HG03064 (cell line): ENCODE measurements at regions not wholly inside any gene's neighbourhood (a gene's known extent, or its start where the extent isn't known, plus 50 kb on each side); places are given as distances from the start of the nearest gene placed in this dataset.

Experiments
- ATAC-seq: cut with Tn5 transposase; IDR thresholded peaks from one replicate; pipeline ENCODE4 v1.9.1; 2021; ENCODE audit warnings: low read depth; ENCODE audit not compliant: unreplicated experiment

DNA sequence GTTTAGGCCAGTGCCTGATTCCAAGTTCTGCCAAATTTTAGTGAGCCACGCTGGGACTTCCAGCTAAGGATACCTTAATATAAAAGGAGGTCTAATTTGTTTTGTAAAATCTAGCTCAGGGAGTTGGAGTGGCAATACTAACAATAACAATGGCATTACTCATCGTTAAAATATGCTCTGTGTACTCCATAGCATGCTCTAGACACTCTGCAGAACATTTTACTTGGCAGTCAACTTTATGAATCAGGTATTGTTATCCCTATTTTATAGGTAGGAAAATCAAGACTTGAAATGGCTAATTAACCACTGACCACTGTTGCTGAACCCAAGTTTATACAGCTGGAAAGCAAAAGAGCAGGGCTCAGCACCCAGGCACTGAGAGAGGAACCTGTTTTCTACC is 485.0 kb upstream of the KIRREL3 start:
- no peak for ATAC-seq

DNA sequence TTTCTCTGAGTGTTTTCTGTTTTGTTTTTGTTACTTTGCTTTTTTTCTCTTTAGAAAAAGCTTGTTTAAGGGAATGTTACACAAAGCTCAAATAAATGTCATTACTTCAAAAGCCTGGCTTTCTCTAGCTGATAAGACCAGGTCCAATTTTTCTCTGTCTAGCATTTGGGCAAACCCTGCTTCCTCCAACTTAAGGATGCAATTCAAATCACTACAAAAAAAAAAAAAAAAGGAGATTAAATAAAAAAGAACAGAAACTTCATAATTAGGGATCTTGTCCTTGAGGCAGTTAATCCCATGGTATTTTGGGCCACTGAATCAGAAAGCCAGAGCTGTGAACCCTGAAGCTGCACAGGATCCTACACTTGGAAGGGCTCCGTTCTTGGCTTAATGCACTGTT is 480.8 kb upstream of the KIRREL3 start:
- ATAC-seq = no peak

DNA sequence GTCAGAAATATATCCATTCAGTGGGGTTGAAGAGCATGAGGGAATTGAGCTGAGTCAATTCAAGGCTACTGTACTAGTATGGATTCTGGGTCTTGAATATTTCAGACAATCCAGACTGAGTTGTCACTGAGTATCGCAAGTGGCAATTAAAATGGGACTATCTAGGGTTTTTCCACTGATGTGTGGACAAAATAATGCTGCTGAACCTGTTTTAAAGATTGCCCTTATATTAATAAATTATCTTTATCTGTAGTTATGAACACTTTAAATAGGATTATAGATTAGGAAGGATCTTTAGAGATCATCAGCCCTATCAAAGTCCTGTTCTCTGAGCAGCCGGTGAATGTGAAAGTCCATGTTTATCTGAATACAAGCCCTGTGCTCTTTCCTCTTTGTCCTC is 478.3 kb upstream of the KIRREL3 start:
- ATAC-seq = no peak

DNA sequence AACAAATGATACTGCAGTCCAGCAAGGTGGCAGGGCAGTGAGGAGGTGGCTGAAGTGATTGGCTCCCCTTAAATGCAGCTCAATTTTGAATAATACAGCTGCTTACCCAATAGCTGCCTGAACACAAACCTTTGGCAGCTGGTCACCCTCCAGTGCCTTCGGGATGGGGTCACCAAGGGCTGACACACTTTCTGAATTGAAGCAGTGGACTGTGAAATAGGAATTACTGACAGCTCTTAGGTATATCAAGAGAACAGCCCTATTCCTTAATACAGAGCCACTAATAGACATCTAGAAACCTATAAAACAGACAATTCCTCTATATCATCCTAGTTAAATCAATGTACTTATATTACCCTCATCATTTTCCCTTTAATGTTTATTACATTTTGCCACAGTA is 474.2 kb upstream of the KIRREL3 start:
- no peak for ATAC-seq

DNA sequence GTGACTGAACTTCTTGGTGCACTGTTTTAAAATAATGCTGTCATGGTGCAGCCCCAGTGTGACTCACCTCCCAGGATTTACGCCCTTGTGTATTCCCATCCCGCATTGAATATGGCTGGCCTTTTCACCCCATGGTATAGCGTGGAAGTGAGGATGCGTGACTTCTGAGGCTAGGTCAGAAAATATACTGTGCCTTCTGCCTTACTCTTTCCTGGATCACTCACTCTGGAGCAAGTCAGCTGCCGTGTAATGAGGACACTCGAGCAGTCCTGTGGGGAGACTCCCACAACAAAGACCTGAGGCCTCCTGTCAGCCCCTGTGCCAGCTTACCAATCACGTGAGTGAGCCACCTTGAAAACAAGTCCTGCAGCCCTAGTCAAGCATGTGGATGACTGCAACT is 471.9 kb upstream of the KIRREL3 start:
- ATAC-seq = no peak

DNA sequence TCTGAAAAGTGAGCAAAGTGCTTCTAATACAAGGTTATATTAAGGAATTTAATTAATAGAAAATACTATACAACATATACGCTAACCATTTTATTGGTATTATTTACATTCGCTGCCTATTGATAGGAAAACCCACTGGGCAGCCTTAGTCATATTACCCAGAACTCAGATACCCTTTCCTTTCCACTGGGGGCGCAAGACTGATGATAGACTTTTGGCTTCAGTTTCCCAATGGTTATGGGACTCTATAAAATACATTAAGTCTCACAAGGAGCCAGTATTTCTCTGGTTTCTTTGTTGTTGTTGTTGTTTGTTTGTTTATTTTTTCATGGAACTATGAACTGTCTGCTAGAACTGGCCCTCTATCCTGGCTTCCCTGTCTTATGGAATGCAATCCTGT is 471.1 kb upstream of the KIRREL3 start:
- no peak for ATAC-seq

DNA sequence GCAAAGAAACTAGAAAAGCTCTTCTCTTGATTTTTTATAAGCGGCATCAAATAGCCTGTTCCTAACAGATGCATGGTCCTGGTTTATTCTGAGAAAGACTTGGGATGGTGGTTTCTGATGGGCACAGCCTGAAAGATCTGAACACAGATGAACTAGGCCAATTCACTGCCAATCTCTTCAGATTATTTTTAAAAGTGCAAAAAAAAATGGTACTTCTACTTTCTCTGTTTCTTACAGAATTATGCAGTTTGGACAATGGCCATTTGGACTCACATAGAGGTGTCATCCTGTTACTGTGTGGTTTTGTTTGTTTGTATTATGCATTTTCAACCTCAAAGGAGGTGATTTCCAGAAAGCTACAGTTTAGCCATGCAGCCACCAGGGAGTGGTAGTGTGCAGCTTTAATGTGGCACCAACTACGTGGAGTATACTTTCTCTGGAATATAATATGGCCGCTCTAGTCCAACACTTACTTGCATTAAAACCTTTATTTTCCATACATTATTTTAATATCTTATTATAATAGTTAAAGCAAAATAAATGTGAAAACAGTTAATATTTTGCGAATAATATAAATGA is 469.8 kb upstream of the KIRREL3 start:
- ATAC-seq = no peak

DNA sequence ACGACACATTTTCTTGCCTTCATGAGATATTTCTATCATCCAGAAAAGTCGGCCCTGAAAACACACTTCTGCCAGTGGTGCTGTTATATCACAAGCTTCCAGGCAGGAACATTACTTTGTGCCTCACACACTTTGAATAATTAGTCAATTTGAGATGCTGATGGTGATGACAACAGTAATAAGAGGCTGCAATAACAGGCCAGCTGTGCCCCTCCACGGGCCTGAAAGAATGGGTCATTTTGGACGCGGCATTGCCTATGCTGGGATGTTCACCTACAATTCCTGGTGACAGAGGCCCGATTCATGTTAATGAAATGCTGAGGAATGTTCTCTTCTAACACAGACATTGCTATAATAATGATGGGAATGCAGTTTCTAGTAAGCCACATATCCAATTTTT is 463.8 kb upstream of the KIRREL3 start:
- no peak for ATAC-seq

DNA sequence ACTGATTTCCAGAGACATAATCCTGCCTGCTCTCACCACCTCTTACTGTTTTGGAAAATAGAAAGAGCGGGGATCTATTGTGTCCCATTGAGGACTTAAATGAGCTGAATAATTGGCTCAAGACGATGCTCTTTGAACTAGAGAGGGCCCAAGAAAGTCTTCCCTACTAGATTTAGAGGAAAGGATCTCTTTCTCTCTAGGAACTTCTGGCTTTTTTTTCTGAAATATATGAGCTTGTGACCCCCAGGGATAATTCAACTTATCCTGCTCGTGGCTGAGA is 461.4 kb upstream of the KIRREL3 start:
- no peak for ATAC-seq

DNA sequence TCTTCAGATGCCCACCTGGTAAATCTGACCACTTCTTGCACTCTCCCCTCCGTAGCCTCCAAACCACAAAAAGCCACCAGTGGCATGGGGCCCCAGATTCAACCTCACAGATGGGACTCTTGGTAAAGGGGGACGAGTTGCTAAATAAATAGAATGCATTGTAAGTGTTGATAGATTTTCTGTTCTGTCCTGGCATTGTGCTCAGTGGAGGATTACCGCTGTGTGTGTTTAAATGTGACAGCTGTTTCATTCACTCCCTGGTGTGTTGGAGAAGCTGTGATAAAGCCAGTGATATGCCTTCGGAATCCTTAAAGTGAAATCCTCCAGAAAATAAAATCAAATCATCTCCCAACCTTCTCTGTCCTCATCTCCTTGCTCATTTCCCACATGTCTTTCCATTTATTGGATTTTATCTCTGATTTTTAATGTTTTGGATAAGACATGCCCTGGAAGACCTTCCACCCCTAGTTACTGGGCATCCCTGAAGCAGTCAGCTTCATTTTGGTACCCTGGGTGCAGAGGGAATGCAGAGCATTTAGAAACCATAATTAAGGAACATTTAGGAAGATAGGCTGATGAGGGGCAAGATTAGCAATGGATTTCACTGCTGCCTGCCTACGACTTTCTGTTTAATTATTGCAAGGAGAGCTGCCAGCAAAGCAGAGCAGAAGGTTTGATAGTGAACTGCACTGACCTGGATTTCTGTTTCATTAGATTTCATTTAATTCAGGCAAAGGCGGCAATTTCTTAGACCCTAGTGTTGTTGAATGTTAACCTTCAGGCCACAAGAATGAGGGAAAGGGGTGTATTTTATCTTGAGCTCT is 460.9 kb upstream of the KIRREL3 start:
- ATAC-seq = no peak

DNA sequence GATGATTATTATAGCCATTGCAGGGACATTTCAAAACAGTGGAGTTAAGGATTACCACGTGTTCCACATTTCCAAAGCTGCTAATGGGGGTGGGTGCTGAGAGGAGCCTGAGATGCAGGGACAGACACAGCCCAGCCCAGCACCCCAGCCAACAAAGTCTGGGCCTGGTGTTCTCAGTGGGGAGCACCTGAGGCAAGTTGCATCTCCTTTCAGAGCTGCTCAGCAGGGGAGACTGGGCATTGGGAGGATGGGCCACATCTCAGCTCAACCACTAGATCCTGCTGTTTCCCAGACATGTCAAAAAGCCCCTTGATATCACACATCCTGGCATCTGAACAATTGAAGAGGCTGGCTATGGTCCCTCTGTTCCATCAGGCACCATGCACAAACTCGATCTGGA is 458.0 kb upstream of the KIRREL3 start:
- ATAC-seq = no peak

DNA sequence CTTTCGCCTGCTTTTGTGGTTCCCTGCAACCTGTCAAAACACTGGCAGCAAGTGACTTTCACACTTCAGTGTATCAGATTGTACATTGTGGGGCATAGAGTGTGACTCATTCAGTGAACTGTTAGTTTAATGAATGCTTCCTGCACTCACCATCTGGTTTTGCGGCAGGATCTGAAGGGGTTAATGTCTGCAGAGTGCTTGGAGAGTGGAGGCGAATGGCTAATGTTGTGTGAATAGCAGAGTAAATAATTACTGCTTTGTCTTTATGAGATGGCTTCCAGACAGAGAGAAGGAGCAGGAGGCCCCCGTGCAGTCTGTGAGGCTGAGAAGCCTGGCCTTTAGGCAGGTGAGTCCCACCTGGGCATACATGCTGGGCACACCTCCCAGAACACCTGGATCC is 454.3 kb upstream of the KIRREL3 start:
- ATAC-seq = no peak

DNA sequence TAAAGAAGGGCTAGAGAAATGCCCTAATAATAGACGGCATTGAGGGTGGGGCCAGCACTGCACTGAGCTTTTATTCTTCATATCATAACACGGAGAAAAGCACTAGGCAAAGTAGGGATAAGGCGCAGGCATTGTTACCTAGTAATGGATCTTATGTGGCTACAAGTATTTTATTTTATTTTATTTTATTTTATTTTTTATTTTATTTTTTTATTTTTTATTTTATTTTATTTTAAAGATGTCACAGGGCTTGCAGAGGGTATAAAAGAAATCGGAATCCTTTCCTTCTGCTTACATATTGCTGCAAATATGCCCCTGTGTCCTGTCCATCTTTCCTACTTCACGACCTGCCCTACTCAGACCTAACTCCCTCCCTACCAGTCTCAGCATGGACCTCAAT is 452.0 kb upstream of the KIRREL3 start:
- no peak for ATAC-seq

DNA sequence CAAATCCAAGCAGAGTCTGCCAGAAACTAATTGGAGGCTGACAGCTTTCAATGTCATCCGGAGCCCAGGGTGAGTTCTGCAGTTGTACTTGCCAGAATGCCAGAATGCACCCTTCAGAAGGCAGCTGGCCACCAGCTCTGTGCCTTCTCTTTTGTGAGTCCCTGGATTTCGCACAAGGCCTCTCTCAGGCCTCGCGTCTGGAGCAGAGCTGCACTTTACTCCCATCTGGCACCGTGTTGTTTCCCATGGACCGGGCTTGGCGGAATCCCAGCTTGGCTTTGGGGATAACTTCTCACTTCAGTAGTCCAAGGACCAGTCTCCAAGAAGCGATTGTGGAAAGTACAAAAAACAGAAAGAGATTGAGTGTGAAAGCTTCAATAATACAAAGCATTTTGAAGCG is 451.3 kb upstream of the KIRREL3 start:
- no peak for ATAC-seq

DNA sequence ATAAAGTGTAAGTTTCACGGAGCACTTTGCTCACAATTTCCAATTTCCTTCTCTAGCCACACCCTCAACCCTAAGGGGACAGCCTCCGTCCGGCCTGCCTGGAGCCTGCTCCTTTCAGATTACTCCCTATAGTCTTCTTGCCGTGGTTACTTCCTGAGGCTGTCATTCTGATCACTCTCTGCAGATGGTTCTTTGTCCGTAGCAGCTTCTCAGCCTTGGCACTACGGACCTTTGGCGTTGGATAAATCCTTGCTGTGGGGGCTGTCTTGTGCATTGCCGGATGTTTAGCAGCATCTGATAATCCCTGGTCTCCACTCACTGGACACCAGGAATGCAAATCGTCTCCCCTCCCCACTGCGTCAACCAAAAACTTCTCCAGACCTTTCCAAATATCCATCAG is 447.5 kb upstream of the KIRREL3 start:
- ATAC-seq = no peak

DNA sequence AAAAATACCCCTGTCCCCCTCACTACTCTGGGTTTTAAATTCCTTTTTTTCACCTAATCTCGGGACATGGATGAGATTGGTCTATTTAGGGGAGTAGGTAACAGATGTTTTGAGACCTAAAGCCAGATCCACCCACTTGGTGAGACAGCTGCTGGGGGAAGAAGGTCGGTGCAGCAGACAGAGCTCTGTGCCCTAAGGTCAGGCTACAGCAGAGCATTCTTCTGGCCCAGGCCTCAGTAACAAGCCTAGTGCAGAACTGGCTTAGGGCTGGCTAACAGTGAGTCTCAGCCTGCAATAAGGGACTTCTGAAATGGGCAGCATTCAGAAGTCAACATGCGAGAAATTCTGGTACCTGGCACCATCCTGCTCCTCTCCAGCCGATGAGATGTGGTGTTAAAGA is 444.9 kb upstream of the KIRREL3 start:
- ATAC-seq = no peak

DNA sequence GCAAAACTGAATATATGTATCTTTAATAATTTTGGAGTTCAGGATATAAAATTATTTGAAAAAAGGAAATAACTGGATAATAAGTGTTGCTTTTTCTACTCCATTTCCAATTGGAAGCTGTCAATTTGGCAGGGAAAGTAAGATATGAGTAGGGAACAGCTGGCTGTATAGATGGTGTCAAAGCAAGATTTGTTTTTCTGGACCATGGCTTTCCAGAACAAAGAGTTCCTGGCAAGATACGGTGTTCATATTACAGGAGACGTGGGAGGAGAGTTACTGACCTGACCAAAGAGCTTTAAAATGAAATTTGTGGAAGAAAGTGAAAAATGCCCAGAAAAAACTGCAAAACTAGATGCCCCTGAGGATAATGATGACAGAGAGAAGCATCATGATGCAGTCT is 442.7 kb upstream of the KIRREL3 start:
- ATAC-seq = no peak

DNA sequence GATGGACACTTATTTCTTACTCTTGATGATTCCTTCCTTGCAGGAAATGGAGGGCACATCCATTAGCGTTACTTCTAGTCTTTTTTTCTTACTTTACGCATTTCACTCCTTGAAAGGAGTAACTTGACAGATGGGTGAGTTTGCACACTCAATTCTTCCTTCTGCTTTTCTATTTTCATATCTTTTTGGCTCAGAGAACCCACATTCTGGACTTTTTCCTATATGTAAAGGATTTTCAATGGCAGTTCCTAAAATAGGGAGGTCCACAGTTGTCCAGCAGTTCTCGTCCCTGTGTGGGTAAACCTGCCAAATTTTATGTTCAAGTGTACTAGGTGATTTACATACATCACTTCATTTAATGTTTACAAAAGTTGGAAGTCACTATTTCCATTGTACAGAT is 440.0 kb upstream of the KIRREL3 start:
- no peak for ATAC-seq

DNA sequence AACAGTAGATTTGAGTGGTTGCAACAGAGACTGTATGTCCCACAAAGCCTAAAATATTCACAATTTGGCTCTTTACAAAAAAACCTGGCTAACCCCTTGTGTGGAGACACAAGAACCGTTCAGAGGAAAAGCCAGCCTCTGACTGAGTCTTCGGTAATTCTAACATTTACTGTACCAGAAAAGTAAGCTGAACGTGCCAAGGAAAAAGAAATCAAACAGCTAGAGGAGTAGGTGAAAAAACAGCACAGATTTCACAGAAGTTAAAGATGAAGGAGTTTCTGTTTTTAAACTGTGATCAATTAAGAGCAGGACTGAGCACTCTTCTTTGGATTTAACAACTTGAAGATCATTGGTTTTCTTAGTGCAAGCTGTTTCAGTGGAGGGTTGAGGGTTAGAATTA is 424.7 kb upstream of the KIRREL3 start:
- ATAC-seq = no peak

DNA sequence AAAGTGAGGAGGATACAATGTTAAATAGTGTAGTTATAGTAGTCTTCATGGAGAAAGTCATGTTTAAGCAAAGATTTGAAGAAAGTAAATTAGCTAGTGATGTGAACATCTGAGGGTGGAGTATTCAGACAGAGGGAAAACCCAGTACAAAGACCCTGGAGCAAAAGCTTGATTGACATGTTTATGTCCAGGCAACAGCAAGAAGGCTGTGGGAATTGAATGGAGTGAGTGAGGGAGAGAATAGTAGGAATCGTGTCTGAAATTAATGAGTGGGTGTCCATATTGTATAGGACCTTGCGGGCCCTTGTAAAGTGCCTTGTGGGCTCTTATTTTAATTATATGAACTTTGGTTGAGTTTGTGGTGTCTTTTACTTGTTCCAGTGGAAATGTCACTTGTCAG is 424.1 kb upstream of the KIRREL3 start:
- no peak for ATAC-seq

DNA sequence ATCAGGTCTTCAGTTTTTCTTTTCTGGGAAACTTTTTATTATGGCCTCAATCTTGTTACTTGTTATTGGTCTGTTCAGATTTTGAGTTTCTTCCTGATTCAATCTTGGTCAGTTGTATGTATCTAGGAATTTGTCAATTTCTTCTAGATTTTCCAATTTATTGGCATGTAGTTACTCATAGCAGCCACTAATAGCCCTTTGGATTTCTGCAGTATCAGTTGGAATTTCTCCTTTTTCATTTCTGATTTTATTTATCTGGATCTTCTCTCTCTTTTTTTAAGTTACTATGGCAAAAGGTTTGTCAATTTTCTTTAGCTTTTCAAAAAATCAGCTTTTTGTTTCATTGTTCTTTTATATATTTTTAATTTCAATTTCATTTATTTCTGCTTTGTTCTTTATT is 419.6 kb upstream of the KIRREL3 start:
- no peak for ATAC-seq

DNA sequence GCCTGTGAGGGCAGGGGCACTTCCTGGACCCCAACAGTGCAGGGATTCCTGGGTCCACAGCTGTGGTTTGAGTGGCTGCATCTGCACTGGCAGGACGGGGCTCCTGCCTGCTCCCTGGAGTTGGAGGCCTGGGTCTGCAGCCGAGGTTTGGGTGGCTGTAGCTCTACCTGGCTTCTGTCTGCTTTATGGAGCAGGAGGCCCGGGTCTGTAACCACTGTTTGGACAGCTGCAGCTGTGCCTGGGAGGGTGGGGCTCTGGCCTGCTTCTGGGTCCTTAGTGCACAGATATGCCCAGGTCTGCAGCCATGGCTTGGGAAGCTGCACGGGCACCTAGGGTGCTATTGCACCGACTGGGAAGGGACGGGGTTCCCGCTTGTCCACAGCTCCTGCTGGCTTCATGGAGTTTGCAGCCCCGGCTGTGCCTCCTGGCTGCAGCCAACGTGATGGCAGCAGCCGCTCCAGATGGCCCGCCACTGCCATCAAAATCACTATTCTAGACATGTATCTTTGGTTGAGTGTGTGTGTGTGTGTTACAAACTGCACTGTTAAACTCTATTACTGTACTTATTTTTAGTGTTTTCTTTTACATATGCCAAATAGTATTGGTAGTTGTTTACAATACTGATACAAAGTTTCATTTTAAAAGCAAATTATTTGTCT is 412.3 kb upstream of the KIRREL3 start:
- ATAC-seq = no peak
